ENCODE measurements at regions not wholly inside any gene's neighbourhood (a gene's known extent, or its start where the extent isn't known, plus 50 kb on each side); places are given as distances from the start of the nearest gene placed in this dataset.

DNA sequence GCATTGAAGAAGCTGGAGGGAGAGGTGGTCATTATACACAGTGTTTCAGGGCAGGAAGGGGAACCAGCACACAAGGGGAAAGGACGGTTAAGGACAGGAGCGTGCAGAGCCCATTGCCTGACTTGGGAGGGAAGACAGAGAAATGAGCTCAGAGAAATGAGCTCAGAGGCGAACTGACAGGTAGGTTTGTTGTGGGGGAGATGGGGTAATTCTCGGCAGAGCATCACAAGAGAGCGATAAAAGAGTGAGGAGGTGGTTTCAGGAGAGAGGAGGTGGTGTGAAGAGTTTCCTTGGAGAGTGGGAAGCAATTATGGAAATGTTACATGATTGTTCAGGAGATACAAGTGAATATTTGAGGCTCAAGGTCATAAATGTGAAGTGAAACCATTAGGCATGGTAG is 61.0 kb downstream of the MRGPRX1 start:
- no peaks in the 10 kb centered on the region for H3K4me1 Mint-ChIP-seq (ENCODE audit: low read depth)
- H3K27me3 Mint-ChIP-seq (ENCODE audit: low read depth): peaks cover 19% of the 10 kb centered on the region
- DNase-seq (no peak), ATAC-seq (no peak)
- H3K9me3 Mint-ChIP-seq (ENCODE audit: insufficient read depth): no peaks in the 10 kb centered on the region
- no peak overlapping the region for H3K4me3 Mint-ChIP-seq
- no peak overlapping the region for H3K27ac Mint-ChIP-seq
- H3K36me3 Mint-ChIP-seq (ENCODE audit: low read depth): no peaks in the 10 kb centered on the region
- ChIA-PET CTCF (no interaction called here), POLR2A (no interaction called here)

DNA sequence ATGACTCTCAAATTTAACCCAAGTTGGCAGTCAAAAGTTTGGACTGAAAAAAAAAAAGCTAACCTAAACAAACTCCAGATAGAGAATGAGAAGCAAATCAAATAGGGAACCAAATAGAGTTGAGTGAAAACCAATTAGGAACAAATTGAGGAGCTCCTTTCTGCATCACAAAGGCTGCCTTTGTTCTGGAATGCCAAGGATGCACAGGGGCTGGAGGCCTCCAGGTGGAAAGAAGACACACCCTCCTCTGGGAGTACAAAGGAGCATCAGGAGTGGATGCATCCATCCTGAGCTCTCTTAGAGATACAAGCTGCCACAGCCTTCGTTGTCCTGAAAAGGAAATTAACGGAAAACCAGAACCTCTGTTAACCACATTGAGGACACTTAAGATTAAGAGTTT is 73.3 kb downstream of the MRGPRX1 start:
- peaks cover 13% of the 10 kb centered on the region for H3K27me3 Mint-ChIP-seq (ENCODE audit: low read depth)
- ChIA-PET POLR2A (no interaction called here), CTCF (no interaction called here)
- no peak for ATAC-seq
- no peaks in the 10 kb centered on the region for H3K9me3 Mint-ChIP-seq (ENCODE audit: insufficient read depth)
- H3K4me3 Mint-ChIP-seq: no peak overlapping the region
- no peaks in the 10 kb centered on the region for H3K36me3 Mint-ChIP-seq (ENCODE audit: low read depth)
- H3K4me1 Mint-ChIP-seq (ENCODE audit: low read depth): no peaks in the 10 kb centered on the region
- no peak overlapping the region for H3K27ac Mint-ChIP-seq
- DNase-seq: no peak

DNA sequence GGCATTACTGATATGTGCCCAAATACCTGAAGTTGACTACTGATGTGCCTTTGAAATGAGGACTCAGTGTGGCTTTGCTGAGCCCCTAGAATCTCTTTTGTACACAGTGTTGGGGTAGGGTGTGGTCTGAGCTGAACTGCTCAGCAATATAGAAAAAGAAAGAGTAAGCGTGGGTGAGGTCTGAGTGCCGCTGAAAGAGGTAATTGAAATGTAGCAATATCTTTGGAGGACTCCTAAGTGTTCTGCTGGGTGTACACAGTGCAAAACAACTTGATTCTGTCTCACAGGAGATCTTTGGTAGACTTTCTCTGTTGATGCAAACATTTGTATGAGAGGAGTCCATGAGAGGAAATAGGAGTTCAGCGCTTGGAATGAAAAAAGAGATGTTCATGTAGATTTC is 73.7 kb upstream of the PTPN5 start:
- Mint-ChIP-seq H3K27me3 (ENCODE audit: low read depth) (peaks cover 13% of the 10 kb centered on the region), H3K4me1 (ENCODE audit: low read depth) (no peaks in the 10 kb centered on the region), H3K4me3 (no peak overlapping the region), H3K9me3 (ENCODE audit: insufficient read depth) (no peaks in the 10 kb centered on the region), H3K36me3 (ENCODE audit: low read depth) (no peaks in the 10 kb centered on the region), H3K27ac (no peak overlapping the region)
- ChIA-PET CTCF (no interaction called here), POLR2A (no interaction called here)
- DNase-seq: no peak
- ATAC-seq: no peak

DNA sequence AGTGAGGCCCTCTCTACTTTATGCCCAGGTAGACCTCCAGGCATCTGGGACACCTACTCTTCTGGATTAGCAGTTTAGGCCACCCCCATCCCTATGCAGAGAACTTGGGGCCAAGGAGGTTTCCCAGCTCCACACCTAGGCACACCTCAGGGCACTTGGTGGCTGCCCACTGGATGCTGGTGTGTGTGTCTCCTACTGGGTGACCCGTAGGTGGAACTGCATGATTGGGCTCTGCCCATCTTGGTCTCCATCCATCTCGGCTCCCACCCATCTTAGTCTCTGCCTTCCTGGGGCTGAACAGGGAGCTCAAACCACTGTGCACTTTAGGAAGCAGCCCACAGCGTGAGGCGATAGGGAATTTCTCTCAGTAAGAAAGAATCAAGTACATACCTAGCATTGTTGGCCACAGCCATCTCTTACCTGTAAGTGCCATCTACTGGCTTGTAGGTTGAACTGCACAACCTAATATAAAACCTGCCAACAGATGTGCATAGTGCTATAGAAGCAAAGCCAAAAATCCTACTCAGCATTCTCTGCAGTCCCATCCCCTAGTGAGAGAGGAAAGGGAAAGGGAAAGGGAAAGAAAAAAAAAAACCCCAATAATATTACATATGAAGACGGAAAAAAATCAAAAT is 61.6 kb upstream of the PTPN5 start:
- Mint-ChIP-seq H3K36me3 (ENCODE audit: low read depth) (no peaks in the 10 kb centered on the region), H3K4me3 (no peak overlapping the region), H3K4me1 (ENCODE audit: low read depth) (no peaks in the 10 kb centered on the region), H3K9me3 (ENCODE audit: insufficient read depth) (no peaks in the 10 kb centered on the region), H3K27me3 (ENCODE audit: low read depth) (peaks cover 30% of the 10 kb centered on the region), H3K27ac (no peak overlapping the region)
- ChIA-PET CTCF (no interaction called here), POLR2A (no interaction called here)
- no peak for ATAC-seq
- DNase-seq: no peak

DNA sequence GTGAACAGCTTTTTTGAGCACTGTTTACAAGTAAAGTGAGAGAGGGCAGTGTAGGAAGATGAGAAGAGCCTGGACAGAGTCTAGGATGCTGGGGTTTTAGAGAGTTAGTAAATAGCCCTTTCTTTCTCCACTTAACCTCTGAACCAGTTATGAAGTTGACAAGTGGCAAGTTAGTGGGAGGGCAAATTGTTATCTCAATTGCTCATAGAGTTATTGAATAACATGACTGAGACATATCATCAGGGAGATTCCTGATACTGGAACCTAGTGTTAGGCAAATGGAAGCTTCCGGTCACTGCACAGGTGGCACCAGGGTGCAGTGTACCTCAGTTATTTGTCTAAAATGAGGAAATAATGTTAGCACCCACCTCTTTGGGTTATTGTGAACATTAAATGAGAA is 57.8 kb upstream of the PTPN5 start:
- no peaks in the 10 kb centered on the region for H3K4me1 Mint-ChIP-seq (ENCODE audit: low read depth)
- H3K27me3 Mint-ChIP-seq (ENCODE audit: low read depth): peaks cover 19% of the 10 kb centered on the region
- no peak overlapping the region for H3K4me3 Mint-ChIP-seq
- ATAC-seq (no peak), DNase-seq (no peak)
- no peaks in the 10 kb centered on the region for H3K9me3 Mint-ChIP-seq (ENCODE audit: insufficient read depth)
- H3K27ac Mint-ChIP-seq: no peak overlapping the region
- POLR2A ChIA-PET: no interaction called here
- CTCF ChIA-PET: no interaction called here
- no peaks in the 10 kb centered on the region for H3K36me3 Mint-ChIP-seq (ENCODE audit: low read depth)

DNA sequence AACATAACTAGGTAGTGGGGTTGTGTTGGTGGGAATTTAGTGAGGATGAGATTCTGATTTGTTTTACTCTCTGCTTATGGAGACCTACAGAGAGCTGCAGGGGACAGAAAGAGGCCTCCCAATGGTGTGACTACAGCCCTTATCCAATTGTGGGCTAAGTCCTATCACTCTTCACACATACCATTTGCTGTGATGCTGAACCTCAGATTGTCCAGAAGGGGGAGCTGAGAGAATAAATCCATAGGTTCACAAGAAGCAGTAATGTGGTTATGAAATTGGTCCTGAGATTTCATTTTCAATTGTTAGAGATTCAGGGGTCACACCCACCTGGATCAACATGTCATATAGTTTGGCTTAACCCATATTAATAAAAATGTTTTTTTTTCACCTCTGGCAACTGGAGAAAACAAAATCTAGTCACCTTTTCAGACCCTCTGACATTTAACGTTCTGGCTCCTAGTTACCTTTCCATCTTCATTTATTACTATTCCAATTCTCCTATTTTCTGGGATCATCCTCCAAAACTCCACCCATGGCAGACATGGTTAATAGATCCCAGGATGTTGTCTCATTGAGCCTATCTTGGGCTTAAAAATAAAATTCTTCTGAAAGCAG is 53.3 kb upstream of the PTPN5 start:
- ATAC-seq: peak; percentile 55
- Mint-ChIP-seq H3K4me1 (ENCODE audit: low read depth) (no peaks in the 10 kb centered on the region), H3K36me3 (ENCODE audit: low read depth) (no peaks in the 10 kb centered on the region), H3K9me3 (ENCODE audit: insufficient read depth) (peaks cover 4% of the 10 kb centered on the region), H3K4me3 (no peak overlapping the region), H3K27ac (no peak overlapping the region), H3K27me3 (ENCODE audit: low read depth) (peaks cover 24% of the 10 kb centered on the region)
- DNase-seq: no peak
- ChIA-PET POLR2A (no interaction called here), CTCF (interaction anchor here (0.9 kb wide), 2 partner anchors 11 to 619 kb away, joined by 3 read pairs; no protein-coding TSS in a partner anchor)

Measured in activated CD8-positive, alpha-beta T cell treated with anti-CD3 and anti-CD28 coated beads, Interleukin-2, amount 10 ng/mL, durations not matched to agents 7 days and 5 days (primary cell).